Ammon's horn (tissue), 1 donor: ENCODE measurements at regions not wholly inside any gene's neighbourhood (a gene's known extent, or its start where the extent isn't known, plus 50 kb on each side); places are given as distances from the start of the nearest gene placed in this dataset.

Source experiments
- DNase-seq: peaks from one replicate; pipeline ENCODE4 v3.0.0-alpha.2; 2016; ENCODE audit warnings: low spot score

DNA sequence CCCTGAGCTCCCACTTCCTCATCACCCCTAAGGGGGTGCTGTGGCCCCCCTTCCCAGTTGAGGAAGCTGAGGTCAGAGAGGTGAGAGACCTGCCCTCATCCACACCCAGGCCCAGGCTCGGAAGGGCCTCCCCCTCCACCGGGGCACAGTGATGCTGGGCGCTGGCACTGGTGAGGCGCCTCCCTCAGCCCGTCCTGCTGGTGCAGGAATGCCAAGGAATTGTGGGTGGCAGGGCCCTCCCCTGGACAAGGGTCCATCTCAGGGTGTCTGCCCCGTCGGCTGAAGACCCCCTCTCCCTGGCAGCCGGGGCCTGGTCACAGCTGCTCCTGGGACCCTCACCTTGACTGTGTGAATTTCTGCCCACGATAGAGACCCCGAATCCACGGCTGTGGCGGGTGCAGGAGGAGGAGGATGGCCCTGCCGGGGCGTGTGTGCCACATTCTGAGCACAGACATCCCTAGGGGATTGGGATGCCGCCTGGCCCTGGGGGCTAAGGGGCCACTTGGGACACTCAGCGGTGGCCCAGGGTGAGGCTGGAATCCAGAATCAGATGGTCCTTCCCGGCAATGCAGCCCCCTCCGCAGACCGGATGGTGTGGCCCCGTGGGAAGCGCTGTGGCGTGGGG, 70.2 kb upstream of the GATA5 start:
- DNase-seq = no peak

- DNase-seq = no peak
Measured at GRCh38 chr20:62546606-62547005, 70.8 kb upstream of the GATA5 start.

DNA sequence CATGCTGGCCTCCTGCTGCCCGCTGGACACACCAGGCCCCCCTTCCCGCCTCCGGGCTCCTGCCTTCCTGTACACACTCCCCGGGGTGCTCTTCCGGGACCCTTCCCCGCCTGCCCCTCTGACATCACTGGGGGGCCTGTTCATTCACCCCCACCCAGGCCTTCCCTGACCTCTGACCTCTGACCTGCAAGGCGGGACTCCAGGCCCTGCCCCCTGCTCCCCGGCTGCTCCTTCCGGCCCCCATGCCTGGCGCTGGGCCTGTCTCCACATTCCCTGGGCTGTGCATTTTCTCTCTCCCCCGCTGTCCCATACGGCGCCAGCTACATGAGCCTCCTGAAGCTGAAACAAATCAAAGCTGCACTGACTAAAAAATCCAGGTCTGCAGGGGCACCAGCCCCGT, 71.6 kb upstream of the GATA5 start:
- DNase-seq = no peak

DNA sequence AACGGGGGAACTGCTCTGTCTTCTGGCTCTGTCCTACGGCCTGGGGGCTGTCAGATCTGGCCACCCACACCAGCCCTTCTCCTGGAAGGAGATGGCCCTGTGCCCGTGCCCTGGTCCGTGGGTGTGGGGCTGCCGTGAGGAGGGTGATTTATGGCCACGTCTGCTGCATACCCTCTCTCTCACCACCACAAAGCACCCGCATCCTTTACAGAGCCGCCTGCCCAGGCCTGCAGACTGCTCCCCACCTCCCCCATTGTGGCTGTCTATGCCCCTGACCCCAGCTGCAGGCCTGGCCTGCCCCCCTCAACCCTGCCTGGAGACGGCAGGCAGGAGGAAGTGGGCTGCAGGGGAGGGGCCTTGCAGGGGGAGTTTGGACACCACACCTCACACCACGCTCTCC, 72.7 kb upstream of the GATA5 start:
- no peak for DNase-seq

- DNase-seq = no peak
Measured at GRCh38 chr20:62549029-62549428, 73.2 kb upstream of the GATA5 start.

GRCh38 chr20:62549499-62550086, 73.8 kb upstream of the GATA5 start:
- no peak for DNase-seq

- no peak for DNase-seq
Measured at GRCh38 chr20:62550087-62550632, 74.4 kb upstream of the GATA5 start.

DNA sequence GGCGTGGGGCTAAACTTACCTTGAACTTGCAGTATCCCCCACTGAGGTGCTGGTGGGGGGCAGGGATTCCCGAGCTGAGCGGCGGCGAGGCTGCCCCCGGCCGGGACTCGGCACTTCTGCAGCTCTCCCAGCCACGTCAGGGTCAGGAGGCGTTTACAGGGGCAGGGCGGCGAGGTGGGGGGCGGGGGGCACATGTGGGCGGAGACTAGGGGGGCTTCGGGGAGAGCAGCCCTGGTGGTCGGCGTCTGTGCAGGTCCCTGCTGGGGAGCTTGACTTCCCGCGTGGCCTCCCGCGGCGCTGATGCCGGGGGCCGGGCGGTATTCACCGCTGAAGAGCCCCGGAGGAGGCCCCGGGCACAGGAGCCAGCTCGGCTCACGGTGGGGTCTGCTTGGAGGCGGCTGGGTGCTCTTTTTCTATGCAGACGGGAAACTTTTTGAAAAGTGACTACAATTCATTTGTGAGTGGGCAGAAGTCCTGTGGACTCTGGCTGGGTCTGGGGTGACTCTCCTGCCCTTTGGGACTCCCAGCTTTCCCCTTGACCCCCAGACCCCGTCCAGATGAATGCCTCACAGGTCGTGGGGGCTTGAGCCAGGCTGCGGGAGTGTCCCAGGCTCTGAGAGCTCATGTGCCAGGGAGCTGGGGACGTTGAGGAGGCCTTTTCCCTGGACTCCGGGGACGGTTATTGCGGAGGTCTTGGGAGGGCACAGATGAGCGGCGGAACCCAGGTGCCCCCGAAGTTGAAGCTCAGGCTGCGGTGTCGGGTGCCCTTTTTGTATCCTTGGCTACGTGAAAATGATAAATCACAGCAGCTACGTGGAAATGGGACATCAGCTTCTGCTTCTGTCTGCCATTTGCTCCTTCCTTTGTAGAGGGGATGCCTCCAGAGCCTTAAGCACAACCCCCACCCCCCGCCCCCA, 75.9 kb upstream of the GATA5 start:
- DNase-seq = no peak

GRCh38 chr20:62552613-62553012, 76.8 kb upstream of the GATA5 start:
- DNase-seq = no peak

DNA sequence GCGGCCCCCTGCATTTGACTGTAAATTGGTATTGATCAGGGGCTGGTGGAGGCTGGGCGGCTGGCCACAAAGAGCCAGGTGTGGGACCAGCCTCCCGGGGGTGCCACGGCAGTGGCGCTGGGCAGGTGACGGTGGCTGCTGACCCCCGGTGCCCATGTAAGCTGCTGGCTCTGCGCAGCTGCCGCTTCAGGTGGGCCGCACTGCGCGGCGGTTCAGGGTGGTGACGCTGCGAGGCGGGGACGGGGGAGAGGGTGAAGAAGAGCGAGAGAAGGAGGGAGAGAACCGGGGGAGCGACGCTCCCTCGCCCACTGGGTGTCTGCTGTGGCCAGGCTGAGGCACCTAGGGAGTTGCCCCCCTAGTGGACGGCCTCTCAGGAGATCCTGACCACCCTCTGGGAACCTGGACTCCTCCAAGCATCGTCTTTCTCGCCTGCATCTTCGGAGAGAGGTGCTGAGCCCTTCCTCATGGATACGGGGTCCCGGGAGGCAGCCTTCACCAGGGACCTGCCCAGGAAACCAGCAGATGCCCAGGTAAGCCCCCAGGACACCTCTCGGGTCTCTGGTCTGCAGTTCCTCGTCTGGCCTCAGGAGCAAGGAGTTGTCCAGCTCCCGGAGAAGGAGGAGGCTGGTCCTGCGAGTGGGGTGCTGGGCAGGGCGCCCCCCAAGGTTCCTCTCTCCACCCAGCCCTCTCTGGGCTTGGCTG, 77.5 kb upstream of the GATA5 start:
- no peak for DNase-seq

DNA sequence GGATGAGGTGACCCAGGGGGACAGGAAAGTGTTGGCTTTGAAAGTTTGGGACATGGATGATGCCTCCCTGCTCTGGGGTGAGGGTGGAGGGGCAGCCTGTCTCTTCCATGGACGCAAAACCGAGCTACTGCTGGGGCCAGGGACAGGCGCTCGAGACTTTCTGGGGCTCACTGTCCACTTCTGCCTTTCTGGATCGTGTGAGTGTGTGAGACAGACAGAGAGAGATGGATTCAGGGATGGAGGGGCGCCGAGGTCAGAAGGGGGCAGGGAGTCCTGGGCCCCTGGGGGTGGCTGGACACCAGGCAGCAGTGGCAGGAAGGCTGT, 78.0 kb upstream of the GATA5 start:
- no peak for DNase-seq

DNA sequence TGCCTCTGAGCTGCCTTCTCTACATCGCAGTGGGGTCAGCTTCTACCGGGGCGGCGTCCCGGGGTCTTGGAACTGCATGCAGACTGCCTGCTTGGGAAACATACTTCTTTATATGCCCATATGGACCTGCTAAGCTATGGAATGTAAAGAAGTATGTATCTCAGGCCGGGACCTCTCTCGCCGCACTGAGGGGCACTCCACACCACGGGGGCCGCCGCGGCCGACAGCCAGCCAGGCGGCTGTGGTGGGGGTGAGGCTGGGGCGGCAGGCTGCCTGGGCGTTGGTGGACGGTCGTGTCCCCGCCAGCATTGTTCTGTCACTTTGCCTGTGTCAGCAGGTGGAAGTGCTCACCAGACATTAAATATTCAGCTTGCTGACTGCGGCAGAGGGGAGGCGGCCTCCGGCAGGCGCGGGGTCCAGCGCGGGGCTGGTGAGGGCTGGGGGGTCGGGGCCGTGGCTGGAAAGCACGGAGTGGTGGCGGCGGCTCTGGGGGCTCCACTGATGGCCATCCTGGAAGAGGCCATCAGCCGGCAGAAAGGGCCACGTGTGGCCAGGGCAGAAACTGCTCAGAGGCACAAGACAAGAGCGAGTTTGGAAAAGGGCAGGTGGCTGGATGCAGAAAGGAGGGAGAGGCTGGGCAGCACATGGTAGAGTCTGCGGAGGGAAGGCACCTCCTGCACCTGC, 78.6 kb upstream of the GATA5 start:
- DNase-seq = no peak

- no peak for DNase-seq
Measured at GRCh38 chr20:62554898-62555641, 79.3 kb upstream of the GATA5 start.

DNA sequence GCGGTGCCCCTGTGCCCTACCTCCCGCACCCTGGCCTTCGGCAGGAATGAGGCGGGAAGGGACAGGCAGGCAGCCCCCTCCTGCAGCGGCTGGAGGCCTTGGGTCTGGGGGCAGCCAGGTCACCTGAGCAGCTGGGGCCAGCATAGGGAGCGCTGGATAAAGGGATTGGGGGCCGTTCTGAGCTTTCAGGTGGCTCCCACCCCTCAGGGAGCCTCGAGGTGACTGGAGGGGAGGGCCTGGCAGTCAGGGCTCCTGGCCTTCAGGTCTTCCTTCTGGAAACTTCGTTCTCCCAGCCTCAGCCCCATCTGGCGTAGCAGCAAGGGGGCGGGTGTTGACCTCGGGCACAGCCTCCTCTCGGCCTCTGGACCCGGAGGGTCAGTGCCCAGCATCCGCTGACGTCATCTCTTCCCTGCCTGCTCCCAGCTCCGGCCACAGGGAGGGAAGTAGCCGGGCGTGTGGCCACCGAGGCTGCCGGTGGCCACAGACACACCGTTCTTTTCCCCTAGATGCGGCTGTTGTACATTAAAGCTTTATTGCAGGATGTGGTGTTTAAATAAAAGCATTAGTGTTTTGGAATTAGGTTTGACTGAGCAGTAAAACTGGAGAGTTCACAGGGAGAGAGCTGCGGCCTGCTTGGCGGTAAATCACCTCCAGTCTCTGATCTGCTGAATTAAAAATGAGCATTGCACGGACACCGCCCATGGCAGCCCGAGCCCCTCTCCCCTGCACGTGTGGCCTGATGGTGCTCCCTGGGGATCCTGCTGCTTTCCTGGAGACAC, 80.0 kb upstream of the GATA5 start:
- no peak for DNase-seq

DNA sequence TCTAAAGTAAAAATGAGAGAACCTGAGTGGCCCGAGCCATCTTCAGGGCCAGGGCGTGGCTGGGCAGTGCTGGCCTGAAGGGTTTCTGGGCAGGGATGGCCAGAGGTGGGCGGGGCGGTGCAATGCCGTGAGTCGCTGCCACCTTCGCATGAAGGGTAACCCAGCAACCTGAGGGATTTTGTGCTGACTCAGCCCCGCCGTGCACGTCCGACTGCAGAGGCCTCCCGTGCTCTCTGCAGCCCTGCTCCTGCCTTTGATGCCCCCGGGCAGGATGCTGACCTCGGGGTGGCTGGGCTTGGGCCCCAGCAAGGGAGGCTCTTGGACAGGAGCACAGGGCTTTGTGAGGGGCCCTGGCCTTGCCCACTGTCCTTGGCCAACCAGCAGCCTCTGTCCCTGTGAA, 81.7 kb upstream of the GATA5 start:
- DNase-seq = no peak

- no peak for DNase-seq
Measured at GRCh38 chr20:62557999-62558408, 82.2 kb upstream of the GATA5 start.

- no peak for DNase-seq
Measured at GRCh38 chr20:62558779-62559178, 83.0 kb upstream of the GATA5 start.

DNA sequence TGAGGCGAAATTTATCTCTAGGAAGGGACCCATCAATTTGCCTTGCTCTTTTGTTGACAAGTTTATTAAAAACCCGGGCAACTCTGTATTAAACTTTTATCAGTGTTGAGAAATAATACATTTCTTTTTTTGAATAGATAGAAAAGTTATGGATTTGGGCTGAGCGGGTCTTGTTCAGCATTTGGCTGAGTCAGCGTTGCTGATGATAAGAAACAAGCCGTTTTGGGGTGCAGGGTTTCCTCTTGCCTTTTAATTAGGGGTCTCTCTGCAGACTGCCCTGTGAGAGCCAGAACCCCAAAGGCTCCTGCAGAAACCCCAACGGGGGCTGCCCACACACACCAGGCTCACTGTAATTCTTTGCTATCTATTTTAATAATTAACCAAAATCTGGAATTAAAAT, 82.1 kb upstream of the SLCO4A1 start:
- no peak for DNase-seq

- DNase-seq = no peak
Measured at GRCh38 chr20:62561182-62561581, 81.1 kb upstream of the SLCO4A1 start.

DNA sequence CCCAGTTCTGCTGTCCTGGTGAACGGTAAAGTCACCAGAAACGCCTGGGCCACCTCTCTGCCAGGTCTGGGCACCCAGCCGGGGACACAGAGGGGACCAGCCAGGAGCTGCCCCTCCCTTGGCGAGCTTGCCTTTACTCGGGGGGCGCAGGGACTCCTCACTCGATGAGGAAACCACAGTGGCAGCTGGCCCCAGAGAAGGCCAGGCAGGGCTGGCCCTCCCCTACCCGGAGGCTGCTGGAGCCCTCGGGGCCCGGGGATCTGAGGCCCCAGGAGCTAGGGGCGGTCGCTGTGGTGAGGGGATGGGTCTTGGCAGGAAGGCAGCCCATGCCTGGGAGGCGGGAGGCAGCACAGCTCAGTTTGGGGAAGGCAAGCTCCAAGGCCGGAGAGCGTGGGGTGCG, 80.4 kb upstream of the SLCO4A1 start:
- DNase-seq = no peak
